ENCODE measurements at regions not wholly inside any gene's neighbourhood (a gene's known extent, or its start where the extent isn't known, plus 50 kb on each side); places are given as distances from the start of the nearest gene placed in this dataset.
A peak's percentile ranks its signal among the peaks of the same experiment; 100 is the strongest.

DNA sequence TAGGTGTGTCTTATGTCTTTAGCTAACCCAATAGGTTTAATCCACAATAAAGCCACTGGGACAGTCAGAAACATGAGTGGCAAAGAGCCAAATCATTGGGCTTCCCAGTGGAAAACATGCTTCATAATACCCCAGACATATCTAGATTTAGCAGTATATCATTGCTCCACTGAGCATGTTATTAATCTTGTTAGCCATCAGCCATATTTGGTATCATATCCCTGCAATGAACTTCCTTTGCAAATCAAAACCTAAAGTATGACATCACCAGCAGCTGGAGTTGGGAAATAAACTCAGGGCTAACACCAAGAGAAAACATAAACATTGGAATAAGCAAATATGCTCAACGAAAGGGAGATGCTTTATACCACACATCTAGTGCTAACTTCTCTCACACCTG, 280.8 kb upstream of the NOCT start:
- TF ChIP-seq, protein P1, sequence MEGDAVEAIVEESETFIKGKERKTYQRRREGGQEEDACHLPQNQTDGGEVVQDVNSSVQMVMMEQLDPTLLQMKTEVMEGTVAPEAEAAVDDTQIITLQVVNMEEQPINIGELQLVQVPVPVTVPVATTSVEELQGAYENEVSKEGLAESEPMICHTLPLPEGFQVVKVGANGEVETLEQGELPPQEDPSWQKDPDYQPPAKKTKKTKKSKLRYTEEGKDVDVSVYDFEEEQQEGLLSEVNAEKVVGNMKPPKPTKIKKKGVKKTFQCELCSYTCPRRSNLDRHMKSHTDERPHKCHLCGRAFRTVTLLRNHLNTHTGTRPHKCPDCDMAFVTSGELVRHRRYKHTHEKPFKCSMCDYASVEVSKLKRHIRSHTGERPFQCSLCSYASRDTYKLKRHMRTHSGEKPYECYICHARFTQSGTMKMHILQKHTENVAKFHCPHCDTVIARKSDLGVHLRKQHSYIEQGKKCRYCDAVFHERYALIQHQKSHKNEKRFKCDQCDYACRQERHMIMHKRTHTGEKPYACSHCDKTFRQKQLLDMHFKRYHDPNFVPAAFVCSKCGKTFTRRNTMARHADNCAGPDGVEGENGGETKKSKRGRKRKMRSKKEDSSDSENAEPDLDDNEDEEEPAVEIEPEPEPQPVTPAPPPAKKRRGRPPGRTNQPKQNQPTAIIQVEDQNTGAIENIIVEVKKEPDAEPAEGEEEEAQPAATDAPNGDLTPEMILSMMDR (conservative IDR thresholded peaks at IDR 0.05; ENCODE audit: low read length), result no peak

DNA sequence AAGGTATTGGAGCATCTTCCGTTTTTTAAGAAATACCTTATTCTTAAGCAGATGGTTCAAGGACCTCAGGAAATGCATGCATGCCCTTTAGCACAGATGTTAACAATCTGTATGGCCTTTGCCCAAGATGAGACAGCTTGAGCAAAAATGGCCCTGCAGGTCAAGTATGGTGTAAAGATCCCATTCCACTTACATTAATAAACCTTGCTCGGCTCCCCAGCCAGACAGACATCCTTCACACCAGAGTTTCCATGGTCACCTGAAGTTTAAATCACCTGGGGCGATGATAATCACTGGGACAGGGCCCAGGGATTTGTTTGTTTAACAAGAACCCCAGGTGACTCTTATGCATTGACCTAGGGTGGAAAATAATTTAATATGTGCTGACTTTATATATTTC, 287.0 kb upstream of the NOCT start:
- TF ChIP-seq, protein P1 (conservative IDR thresholded peaks at IDR 0.05; ENCODE audit: low read length), result no peak
- no peak overlapping the region for H3K4me3 ChIP-seq (ENCODE audit: low read length)
- DNase-seq (ENCODE audit: low read depth), result no peak

More for the DNA sequence above, 280.8 kb upstream of the NOCT start:
- no peak overlapping the region for H3K4me3 ChIP-seq (ENCODE audit: low read length)
- DNase-seq (ENCODE audit: low read depth), result peak; percentile 48

DNA sequence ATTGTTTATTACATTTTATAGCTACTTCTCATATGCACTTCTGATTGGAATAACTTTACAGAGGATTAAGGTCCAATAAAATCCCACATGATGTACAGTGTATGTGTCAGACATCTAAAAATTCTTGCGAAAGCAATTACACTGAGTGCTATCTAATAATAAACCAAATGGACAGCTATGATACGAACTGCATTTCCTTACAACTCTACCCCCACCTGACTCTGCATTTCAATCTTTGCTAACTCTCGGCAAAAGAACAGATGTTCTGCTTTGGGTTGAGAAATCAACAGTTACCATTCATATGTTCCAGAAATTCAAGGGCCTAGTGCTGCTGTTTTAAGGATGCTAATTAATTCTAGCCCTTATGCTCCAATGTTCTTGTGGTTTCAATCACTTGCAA, 287.9 kb upstream of the NOCT start:
- H3K4me3 ChIP-seq (ENCODE audit: low read length), result no peak overlapping the region
- peak; percentile 2 for DNase-seq (ENCODE audit: low read depth)
- TF ChIP-seq, protein P1 (conservative IDR thresholded peaks at IDR 0.05; ENCODE audit: low read length), result no peak

DNA sequence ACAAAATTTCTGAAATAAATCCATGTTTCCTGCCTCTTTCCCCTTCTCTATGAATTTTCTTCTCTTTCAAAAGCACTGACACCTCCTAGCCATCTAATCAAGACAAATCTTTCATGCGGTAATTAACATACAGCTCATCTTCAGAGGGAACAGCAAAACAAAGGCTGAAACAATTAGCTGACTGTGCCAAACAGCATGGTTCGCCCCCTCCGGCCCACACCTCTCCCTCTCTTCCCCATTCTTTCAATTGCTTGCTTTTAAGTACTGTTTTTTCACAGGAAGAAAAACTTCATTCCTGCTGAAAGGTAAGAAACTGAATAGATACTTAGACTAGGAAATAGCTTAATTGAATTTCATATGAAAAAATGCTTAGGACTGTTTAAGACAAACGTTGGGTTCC, 291.1 kb upstream of the NOCT start:
- TF ChIP-seq, protein P1 (conservative IDR thresholded peaks at IDR 0.05; ENCODE audit: low read length), result no peak
- H3K4me3 ChIP-seq (ENCODE audit: low read length), result no peak overlapping the region
- no peak for DNase-seq (ENCODE audit: low read depth)

- TF ChIP-seq, protein P1 (conservative IDR thresholded peaks at IDR 0.05; ENCODE audit: low read length), result no peak
- peak; percentile 2 for DNase-seq (ENCODE audit: low read depth)
- H3K4me3 ChIP-seq (ENCODE audit: low read length), result no peak overlapping the region
These were observed 298.8 kb upstream of the NOCT start for GRCh38 chr4:138716559-138717335.

GRCh38 chr4:138710297-138710696, 305.3 kb upstream of the NOCT start:
- TF ChIP-seq, protein P1 (conservative IDR thresholded peaks at IDR 0.05; ENCODE audit: low read length), result no peak
- H3K4me3 ChIP-seq (ENCODE audit: low read length), result no peak overlapping the region
- no peak for DNase-seq (ENCODE audit: low read depth)

GRCh38 chr4:138709859-138710258, 305.7 kb upstream of the NOCT start:
- no peak overlapping the region for H3K4me3 ChIP-seq (ENCODE audit: low read length)
- TF ChIP-seq, protein P1 (conservative IDR thresholded peaks at IDR 0.05; ENCODE audit: low read length), result no peak

More at GRCh38 chr4:138709859-138710258, 305.7 kb upstream of the NOCT start:
- DNase-seq (ENCODE audit: low read depth), result no peak
